ENCODE measurements at regions not wholly inside any gene's neighbourhood (a gene's known extent, or its start where the extent isn't known, plus 50 kb on each side); places are given as distances from the start of the nearest gene placed in this dataset.

- TF ChIP-seq CTCF (IDR thresholded peaks at IDR 0.05) (no peak), POLR2A (IDR thresholded peaks at IDR 0.05) (no peak)
Observed at GRCh38 chr9:621201-621855, 220.2 kb upstream of the DMRT1 start.
